SW480 (cell line): ENCODE measurements at regions not wholly inside any gene's neighbourhood (a gene's known extent, or its start where the extent isn't known, plus 50 kb on each side); places are given as distances from the start of the nearest gene placed in this dataset.
"Not testable (repeated sequence)": the region's sequence is repeated elsewhere in the genome, so short reads cannot be mapped to it uniquely, and the experiment has no call there.

Source experiments
- DNase-seq: peaks from one replicate; pipeline ENCODE4 v3.0.0-alpha.2; 2016; ENCODE audit warnings: low spot score

DNA sequence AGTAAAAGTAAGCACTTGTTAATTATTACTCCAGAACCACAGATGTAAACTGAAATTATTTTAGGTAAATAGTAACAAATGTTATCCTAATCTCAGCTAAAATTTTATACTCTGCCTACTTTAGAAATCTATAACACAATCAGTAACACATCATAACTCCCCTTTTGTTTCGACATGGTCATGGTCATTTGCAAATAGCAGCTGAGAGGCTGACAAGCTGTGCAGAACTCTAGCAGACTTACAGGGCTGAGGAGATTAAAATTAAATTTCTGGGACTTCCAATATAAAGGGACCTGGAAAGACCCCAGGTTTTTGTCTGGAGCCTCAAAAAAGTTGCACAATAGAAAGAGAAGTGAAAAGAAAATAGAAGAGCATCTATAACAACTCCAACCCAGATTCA, 88.8 kb downstream of the PRL start:
- no peak for DNase-seq

- DNase-seq, result no peak
Measured at GRCh38 chr6:22214314-22214713, 82.5 kb downstream of the PRL start.

DNA sequence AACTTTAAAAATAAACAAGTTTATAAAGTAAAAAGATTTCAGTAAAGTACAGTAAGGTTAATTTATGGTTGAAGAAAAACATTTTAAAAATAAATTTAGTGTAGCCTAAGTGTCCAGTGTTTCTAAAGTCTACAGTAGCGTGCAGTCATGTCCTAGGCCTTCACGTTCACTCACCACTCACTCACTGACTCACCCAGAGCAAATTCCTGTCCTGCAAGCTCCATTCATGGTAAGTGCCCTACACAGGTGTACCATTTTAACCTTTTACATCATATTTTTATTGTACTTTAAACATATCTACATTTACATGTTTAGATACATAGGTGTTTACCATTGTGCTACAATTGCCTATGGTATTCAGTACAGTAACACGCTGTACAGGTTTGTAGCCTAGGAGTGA, 81.4 kb downstream of the PRL start:
- not testable (repeated sequence) for DNase-seq

- no peak for DNase-seq
Measured at GRCh38 chr6:22218410-22218809, 78.4 kb downstream of the PRL start.

DNA sequence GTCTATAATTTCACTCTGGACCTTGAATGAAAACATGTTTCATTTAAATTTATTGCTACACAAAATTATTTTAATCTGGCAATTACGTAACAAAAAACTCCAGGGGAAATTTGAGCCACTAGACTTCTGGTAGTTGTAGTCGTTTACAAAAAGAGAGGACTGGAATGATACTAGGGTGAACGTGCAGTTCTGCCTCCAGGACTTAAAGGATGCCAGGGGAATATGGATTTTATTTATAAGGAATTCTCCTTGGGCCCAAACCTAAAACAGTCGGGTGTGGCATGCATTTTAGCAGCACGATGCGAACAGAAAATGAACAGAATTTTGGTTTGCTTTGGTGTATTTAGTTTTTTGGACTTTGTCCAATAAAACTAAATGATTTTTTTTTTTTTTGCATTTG, 76.9 kb downstream of the PRL start:
- no peak for DNase-seq

DNA sequence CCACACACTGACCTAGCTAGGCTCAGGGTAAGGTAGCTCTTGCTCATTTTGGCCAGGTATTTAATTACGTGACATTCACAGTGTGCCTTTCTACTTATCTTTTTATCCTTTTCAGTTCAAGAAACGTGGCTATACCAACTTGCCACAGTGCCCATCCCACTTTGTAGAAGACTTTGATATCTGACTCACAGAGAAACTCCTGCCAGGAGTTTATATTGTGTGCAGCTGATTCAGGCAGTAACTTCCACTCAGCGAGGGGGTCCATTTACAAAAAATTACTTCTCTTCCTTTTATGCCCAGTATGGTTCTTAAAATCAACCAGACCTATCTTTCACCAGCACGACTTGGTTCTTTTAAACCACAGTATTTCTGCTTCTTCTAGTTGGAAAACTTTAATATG, 75.6 kb downstream of the PRL start:
- DNase-seq, result no peak

GRCh38 chr6:22221630-22222029, 75.2 kb downstream of the PRL start:
- no peak for DNase-seq

- DNase-seq, result no peak
Measured at GRCh38 chr6:22222469-22222868, 74.4 kb downstream of the PRL start.

- no peak for DNase-seq
Measured at GRCh38 chr6:22227824-22228610, 68.8 kb downstream of the PRL start.

- DNase-seq, result no peak
Measured at GRCh38 chr6:22231050-22231449, 65.8 kb downstream of the PRL start.

GRCh38 chr6:22231616-22232015, 65.2 kb downstream of the PRL start:
- DNase-seq, result no peak

GRCh38 chr6:22236626-22237414, 60.0 kb downstream of the PRL start:
- DNase-seq, result no peak
